H9 (cell line): ENCODE measurements at regions not wholly inside any gene's neighbourhood (a gene's known extent, or its start where the extent isn't known, plus 50 kb on each side); places are given as distances from the start of the nearest gene placed in this dataset.

ENCODE experiments used
- DNase-seq: peaks from one replicate; pipeline ENCODE4 v3.0.0-alpha.2; 2017
- H2AFZ ChIP-seq: one replicate; pipeline ENCODE4 v1.6.1; 2013; ENCODE audit warnings: mild to moderate bottlenecking, low read length, control low read depth, moderate library complexity
- H2AK5ac ChIP-seq: 2 replicates; pipeline ENCODE4 v1.6.1; 2013; ENCODE audit warnings: low read length, control low read depth, mixed read lengths; ENCODE audit not compliant: insufficient read length
- H2BK120ac ChIP-seq: one replicate; pipeline ENCODE4 v1.6.1; 2013; ENCODE audit warnings: low read depth, mild to moderate bottlenecking, low read length, control low read depth, inconsistent platforms; ENCODE audit not compliant: poor library complexity, severe bottlenecking
- H2BK12ac ChIP-seq: 2 replicates; pipeline ENCODE4 v1.6.1; 2013; ENCODE audit warnings: low read length, control low read depth, mixed read lengths, low read depth; ENCODE audit not compliant: insufficient read length
- H2BK15ac ChIP-seq: 2 replicates; pipeline ENCODE4 v1.6.1; 2013; ENCODE audit warnings: low read depth, low read length, control low read depth
- H2BK20ac ChIP-seq: one replicate; pipeline ENCODE4 v1.6.1; 2013; ENCODE audit warnings: low read depth, mild to moderate bottlenecking, low read length, control low read depth, inconsistent platforms; ENCODE audit not compliant: poor library complexity, severe bottlenecking
- H2BK5ac ChIP-seq: 2 replicates; pipeline ENCODE4 v1.6.1; 2013; ENCODE audit warnings: low read length, control low read depth, mixed read lengths; ENCODE audit not compliant: insufficient read length
- H3K14ac ChIP-seq: 2 replicates; pipeline ENCODE4 v1.6.1; 2013; ENCODE audit warnings: low read length, control low read depth; ENCODE audit not compliant: insufficient read depth
- H3K18ac ChIP-seq: 2 replicates; pipeline ENCODE4 v1.6.1; 2013; ENCODE audit warnings: low read depth, mild to moderate bottlenecking, mixed read lengths, low read length, control low read depth; ENCODE audit not compliant: insufficient read length
- H3K23ac ChIP-seq: 2 replicates; pipeline ENCODE4 v1.6.1; 2013; ENCODE audit warnings: low read length, control low read depth, mixed read lengths, low read depth; ENCODE audit not compliant: insufficient read length
- H3K23me2 ChIP-seq: 2 replicates; pipeline ENCODE4 v1.6.1; 2013; ENCODE audit warnings: low read depth, mild to moderate bottlenecking, mixed read lengths, low read length, control low read depth; ENCODE audit not compliant: insufficient read length, poor library complexity, severe bottlenecking
- H3K27ac ChIP-seq: 2 replicates; pipeline ENCODE4 v1.5.1; 2013; ENCODE audit warnings: low read length, control low read depth, mixed read lengths, low read depth; ENCODE audit not compliant: insufficient read length
- H3K27me3 ChIP-seq: 2 replicates; pipeline ENCODE4 v1.6.1; 2013; ENCODE audit warnings: low read length, control low read depth, inconsistent platforms; ENCODE audit not compliant: insufficient read depth
- H3K4ac ChIP-seq: 2 replicates; pipeline ENCODE4 v1.6.1; 2013; ENCODE audit warnings: low read depth, mild to moderate bottlenecking, control low read depth, inconsistent platforms, low read length, moderate library complexity
- H3K4me1 ChIP-seq: 2 replicates; pipeline ENCODE4 v1.6.1; 2013; ENCODE audit warnings: low read length, control low read depth, inconsistent platforms; ENCODE audit not compliant: insufficient read depth
- H3K4me2 ChIP-seq: 2 replicates; pipeline ENCODE4 v1.6.1; 2013; ENCODE audit warnings: low read length, control low read depth, mixed read lengths; ENCODE audit not compliant: insufficient read length, insufficient read depth
- H3K56ac ChIP-seq: 2 replicates; pipeline ENCODE4 v1.6.1; 2013; ENCODE audit warnings: low read depth, mild to moderate bottlenecking, mixed read lengths, low read length, control low read depth; ENCODE audit not compliant: insufficient read length
- H3K79me1 ChIP-seq: 2 replicates; pipeline ENCODE4 v1.6.1; 2013; ENCODE audit warnings: low read depth, mild to moderate bottlenecking, moderate library complexity, low read length, control low read depth, inconsistent platforms; ENCODE audit not compliant: insufficient read depth, poor library complexity, severe bottlenecking
- H3K79me2 ChIP-seq: 2 replicates; pipeline ENCODE4 v1.6.1; 2013; ENCODE audit warnings: low read length, control low read depth, inconsistent platforms; ENCODE audit not compliant: insufficient read depth
- H3K9ac ChIP-seq: 2 replicates; pipeline ENCODE4 v1.6.1; 2013; ENCODE audit warnings: low read length, control low read depth, mixed read lengths; ENCODE audit not compliant: insufficient read length; ENCODE audit errors: extremely low read depth
- H3K9me3 ChIP-seq: one replicate; pipeline ENCODE4 v1.6.1; 2013; ENCODE audit warnings: low read depth, low read length, inconsistent platforms; ENCODE audit not compliant: control insufficient read depth
- H3T11ph ChIP-seq: one replicate; pipeline ENCODE4 v1.6.1; 2013; ENCODE audit warnings: mild to moderate bottlenecking, low read length, control low read depth, inconsistent platforms
- H4K20me1 ChIP-seq: one replicate; pipeline ENCODE4 v1.6.1; 2013; ENCODE audit not compliant: control insufficient read depth, insufficient read length, insufficient read depth
- H4K5ac ChIP-seq: 2 replicates; pipeline ENCODE4 v1.6.1; 2013; ENCODE audit warnings: low read depth, mild to moderate bottlenecking, mixed read lengths, low read length, control low read depth; ENCODE audit not compliant: insufficient read length
- H4K8ac ChIP-seq: replicated peaks from 2 replicates; pipeline ENCODE4 v1.6.1; 2013; ENCODE audit warnings: low read length, control low read depth, mixed read lengths, low read depth; ENCODE audit not compliant: insufficient read length
- H4K91ac ChIP-seq: 2 replicates; pipeline ENCODE4 v1.6.1; 2013; ENCODE audit warnings: low read depth, mild to moderate bottlenecking, moderate library complexity, mixed read lengths, low read length, control low read depth; ENCODE audit not compliant: insufficient read length
- H3K27ac Mint-ChIP-seq, 3 experiments: 2 replicates in 2 of 3; 3 replicates in 1 of 3; pipeline ENCODE4 v1.8.0; 2020 to 2021; ENCODE audit warnings: mixed read lengths in 3 of 3, mild to moderate bottlenecking in 1 of 3, moderate library complexity in 1 of 3
- H3K27me3 Mint-ChIP-seq: 2 replicates; pipeline ENCODE4 v1.8.0; 2021; ENCODE audit warnings: low read depth, mild to moderate bottlenecking, moderate library complexity, mixed read lengths
- H3K36me3 Mint-ChIP-seq, 3 experiments: 2 replicates in 2 of 3; 3 replicates in 1 of 3; pipeline ENCODE4 v1.8.0; 2020 to 2021; ENCODE audit warnings: low read depth in 3 of 3, mixed read lengths in 3 of 3; ENCODE audit not compliant: insufficient read depth in 1 of 3
- H3K4me1 Mint-ChIP-seq, 2 experiments: 2 replicates each; pipeline ENCODE4 v1.8.0; 2020; ENCODE audit warnings: mixed read lengths in 2 of 2
- H3K4me3 Mint-ChIP-seq, 2 experiments: 2 replicates in 1 of 2; 3 replicates in 1 of 2; pipeline ENCODE4 v1.8.0; 2020 to 2021; ENCODE audit warnings: mild to moderate bottlenecking in 2 of 2, mixed read lengths in 2 of 2, moderate library complexity in 1 of 2
- H3K9me3 Mint-ChIP-seq, 2 experiments: 2 replicates in 1 of 2; 3 replicates in 1 of 2; pipeline ENCODE4 v1.8.0; 2020; ENCODE audit warnings: mild to moderate bottlenecking in 2 of 2, mixed read lengths in 2 of 2, moderate library complexity in 1 of 2
- WGBS: extraction: QIAGEN DNeasy Blood & Tissue Kit; methylation state at CpG from one replicate; pipeline ENCODE4 v1.1.7; 2013; ENCODE audit warnings: missing lambda C conversion rate, low lambda C conversion rate, mixed read lengths; ENCODE audit not compliant: insufficient read length; ENCODE audit errors: extremely low coverage; 5-methylcytosine and 5-hydroxymethylcytosine counted together
- TF ChIP-seq, protein P1 (sequence below): fragments of 200-600 bp; sonication (generic); conservative IDR thresholded peaks from 3 replicates; pipeline ENCODE4 v1.8.0; 2021; ENCODE audit warnings: antibody characterized with exemption, mild to moderate bottlenecking

DNA sequence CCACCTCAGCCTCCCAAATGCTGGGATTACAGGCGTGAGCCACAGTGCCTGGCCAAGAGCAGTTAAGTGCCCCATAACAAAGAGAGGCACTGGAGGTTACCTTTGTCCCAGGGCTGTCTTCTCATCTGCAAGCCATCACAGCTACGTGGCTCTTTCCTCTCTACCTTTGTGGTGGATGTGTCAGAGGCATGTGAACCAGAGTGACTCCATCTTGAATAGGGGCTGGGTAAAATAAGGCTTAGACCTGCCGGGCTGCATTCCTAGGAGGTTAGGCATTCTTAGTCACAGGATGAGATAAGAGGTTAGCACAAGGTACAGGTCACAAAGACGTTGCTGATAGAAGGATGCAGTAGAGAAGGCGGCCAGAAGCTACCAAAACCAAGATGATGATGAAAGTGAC, 59.4 kb upstream of the POU2F1 start:
- no peak overlapping the region for H3K4ac ChIP-seq
- Mint-ChIP-seq H3K27ac (no peak overlapping the region), H3K36me3 (peaks cover 0 to 13% (median 8%) of the 10 kb centered on the region in 3 experiments; a peak in 3 of 7 replicates), H3K4me3 (no peak overlapping the region), H3K4me1 (peaks cover 68 to 75% of the 10 kb centered on the region in 2 experiments), H3K27me3 (peaks cover 4% of the 10 kb centered on the region), H3K9me3 (peaks cover 3 to 5% of the 10 kb centered on the region in 2 experiments; a peak in 2 of 5 replicates)
- H3K9me3 ChIP-seq: no peaks in the 10 kb centered on the region
- no peak overlapping the region for H3K18ac ChIP-seq
- H4K20me1 ChIP-seq: no peaks in the 10 kb centered on the region
- H3T11ph ChIP-seq: no peak overlapping the region
- H3K27me3 ChIP-seq: no peaks in the 10 kb centered on the region
- no peaks in the 10 kb centered on the region for H3K23me2 ChIP-seq
- H4K91ac ChIP-seq: no peak overlapping the region
- WGBS: no CpG with 5 or more reads among the region's 5 CpGs
- no peak overlapping the region for H3K9ac ChIP-seq
- H4K8ac ChIP-seq: no peak overlapping the region
- H2BK15ac ChIP-seq: no peak overlapping the region
- H3K79me2 ChIP-seq: no peaks in the 10 kb centered on the region
- H3K79me1 ChIP-seq: no peaks in the 10 kb centered on the region
- no peak overlapping the region for H2BK20ac ChIP-seq
- H2AFZ ChIP-seq: no peak overlapping the region
- no peak overlapping the region for H3K14ac ChIP-seq
- no peak overlapping the region for H3K4me2 ChIP-seq
- H3K27ac ChIP-seq: no peak overlapping the region
- no peak overlapping the region for H4K5ac ChIP-seq
- no peak overlapping the region for H2BK120ac ChIP-seq
- no peak overlapping the region for H3K56ac ChIP-seq
- peaks cover 24% of the 10 kb centered on the region for H3K4me1 ChIP-seq
- H2BK5ac ChIP-seq: no peak overlapping the region
- no peak overlapping the region for H3K23ac ChIP-seq
- H2AK5ac ChIP-seq: no peak overlapping the region
- TF ChIP-seq, protein P1, sequence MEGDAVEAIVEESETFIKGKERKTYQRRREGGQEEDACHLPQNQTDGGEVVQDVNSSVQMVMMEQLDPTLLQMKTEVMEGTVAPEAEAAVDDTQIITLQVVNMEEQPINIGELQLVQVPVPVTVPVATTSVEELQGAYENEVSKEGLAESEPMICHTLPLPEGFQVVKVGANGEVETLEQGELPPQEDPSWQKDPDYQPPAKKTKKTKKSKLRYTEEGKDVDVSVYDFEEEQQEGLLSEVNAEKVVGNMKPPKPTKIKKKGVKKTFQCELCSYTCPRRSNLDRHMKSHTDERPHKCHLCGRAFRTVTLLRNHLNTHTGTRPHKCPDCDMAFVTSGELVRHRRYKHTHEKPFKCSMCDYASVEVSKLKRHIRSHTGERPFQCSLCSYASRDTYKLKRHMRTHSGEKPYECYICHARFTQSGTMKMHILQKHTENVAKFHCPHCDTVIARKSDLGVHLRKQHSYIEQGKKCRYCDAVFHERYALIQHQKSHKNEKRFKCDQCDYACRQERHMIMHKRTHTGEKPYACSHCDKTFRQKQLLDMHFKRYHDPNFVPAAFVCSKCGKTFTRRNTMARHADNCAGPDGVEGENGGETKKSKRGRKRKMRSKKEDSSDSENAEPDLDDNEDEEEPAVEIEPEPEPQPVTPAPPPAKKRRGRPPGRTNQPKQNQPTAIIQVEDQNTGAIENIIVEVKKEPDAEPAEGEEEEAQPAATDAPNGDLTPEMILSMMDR: no peak
- H2BK12ac ChIP-seq: no peak overlapping the region
- no peak for DNase-seq
